KMS-11 (cell line): ENCODE measurements at regions not wholly inside any gene's neighbourhood (a gene's known extent, or its start where the extent isn't known, plus 50 kb on each side); places are given as distances from the start of the nearest gene placed in this dataset.

Experiments used
- H2AFZ ChIP-seq: fragments of 200-600 bp; sonication (generic); 2 replicates; pipeline ENCODE4 v1.6.1; 2016; ENCODE audit warnings: antibody characterized with exemption, mixed run types, low read depth
- H3K27ac ChIP-seq: fragments of 200-600 bp; sonication (generic); 2 replicates; pipeline ENCODE4 v1.6.1; 2016; ENCODE audit warnings: mild to moderate bottlenecking, mixed run types
- H3K27me3 ChIP-seq: fragments of 200-600 bp; sonication (generic); 2 replicates; pipeline ENCODE4 v1.6.1; 2017; ENCODE audit warnings: mild to moderate bottlenecking, low read depth, mixed run types, moderate library complexity; ENCODE audit not compliant: insufficient read depth
- H3K36me3 ChIP-seq: fragments of 200-600 bp; sonication (generic); 2 replicates; pipeline ENCODE4 v1.6.1; 2017; ENCODE audit warnings: mild to moderate bottlenecking, mixed run types; ENCODE audit not compliant: insufficient read depth
- H3K4me1 ChIP-seq: fragments of 200-600 bp; sonication (generic); 2 replicates; pipeline ENCODE4 v1.6.1; 2016; ENCODE audit warnings: mild to moderate bottlenecking, low read depth, mixed run types; ENCODE audit not compliant: poor library complexity, severe bottlenecking
- H3K4me2 ChIP-seq: fragments of 200-600 bp; sonication (generic); 2 replicates; pipeline ENCODE4 v1.7.0; 2016; ENCODE audit warnings: mild to moderate bottlenecking, mixed run types
- H3K4me3 ChIP-seq: fragments of 200-600 bp; sonication (generic); IDR thresholded peaks from 2 replicates; pipeline ENCODE4 v1.6.1; 2017; ENCODE audit warnings: low read depth, low read length, mixed read lengths; ENCODE audit not compliant: insufficient read depth
- H3K79me2 ChIP-seq: fragments of 200-600 bp; sonication (generic); 2 replicates; pipeline ENCODE4 v1.6.1; 2016; ENCODE audit warnings: low read depth, mixed run types; ENCODE audit not compliant: insufficient read depth
- H3K9ac ChIP-seq: fragments of 200-600 bp; sonication (generic); 2 replicates; pipeline ENCODE4 v1.6.1; 2016; ENCODE audit warnings: mild to moderate bottlenecking, mixed run types
- H4K20me1 ChIP-seq: fragments of 200-600 bp; sonication (generic); 2 replicates; pipeline ENCODE4 v1.6.1; 2016; ENCODE audit warnings: mild to moderate bottlenecking, mixed run types; ENCODE audit not compliant: insufficient read depth
- TF ChIP-seq, protein P1 (sequence below): fragments of 200-600 bp; sonication (generic); conservative IDR thresholded peaks from 2 replicates; pipeline ENCODE4 v1.6.1; 2017; ENCODE audit warnings: low read depth, mild to moderate bottlenecking, antibody characterized with exemption, low read length, moderate library complexity, mixed read lengths

DNA sequence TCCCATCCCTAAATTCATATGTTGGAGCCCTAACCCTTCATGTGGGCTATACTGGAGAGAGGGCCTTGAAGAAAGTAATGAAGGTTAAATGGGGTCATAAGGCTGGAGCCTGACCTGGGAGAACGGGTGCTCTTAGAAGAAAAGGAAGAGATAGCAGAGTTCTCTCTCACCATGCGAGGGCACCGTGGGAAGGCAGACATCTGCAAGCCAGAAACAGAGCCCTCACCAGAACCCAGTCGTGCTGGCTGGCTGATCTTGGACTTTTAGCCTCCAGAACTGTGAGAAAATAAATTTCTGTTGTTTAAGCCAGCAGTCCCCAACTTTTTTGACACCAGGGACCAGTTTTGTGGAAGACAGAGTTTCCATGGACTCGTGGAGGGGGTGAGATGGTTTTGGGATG lies 149.3 kb downstream of the ATP23 start:
- Histone ChIP-seq H2AFZ (no peak overlapping the region), H4K20me1 (no peaks in the 10 kb centered on the region), H3K4me2 (no peak overlapping the region), H3K36me3 (no peaks in the 10 kb centered on the region), H3K79me2 (no peaks in the 10 kb centered on the region), H3K4me3 (no peak overlapping the region), H3K27me3 (no peaks in the 10 kb centered on the region), H3K4me1 (no peaks in the 10 kb centered on the region), H3K9ac (no peak overlapping the region), H3K27ac (no peak overlapping the region)
- TF ChIP-seq, protein P1, sequence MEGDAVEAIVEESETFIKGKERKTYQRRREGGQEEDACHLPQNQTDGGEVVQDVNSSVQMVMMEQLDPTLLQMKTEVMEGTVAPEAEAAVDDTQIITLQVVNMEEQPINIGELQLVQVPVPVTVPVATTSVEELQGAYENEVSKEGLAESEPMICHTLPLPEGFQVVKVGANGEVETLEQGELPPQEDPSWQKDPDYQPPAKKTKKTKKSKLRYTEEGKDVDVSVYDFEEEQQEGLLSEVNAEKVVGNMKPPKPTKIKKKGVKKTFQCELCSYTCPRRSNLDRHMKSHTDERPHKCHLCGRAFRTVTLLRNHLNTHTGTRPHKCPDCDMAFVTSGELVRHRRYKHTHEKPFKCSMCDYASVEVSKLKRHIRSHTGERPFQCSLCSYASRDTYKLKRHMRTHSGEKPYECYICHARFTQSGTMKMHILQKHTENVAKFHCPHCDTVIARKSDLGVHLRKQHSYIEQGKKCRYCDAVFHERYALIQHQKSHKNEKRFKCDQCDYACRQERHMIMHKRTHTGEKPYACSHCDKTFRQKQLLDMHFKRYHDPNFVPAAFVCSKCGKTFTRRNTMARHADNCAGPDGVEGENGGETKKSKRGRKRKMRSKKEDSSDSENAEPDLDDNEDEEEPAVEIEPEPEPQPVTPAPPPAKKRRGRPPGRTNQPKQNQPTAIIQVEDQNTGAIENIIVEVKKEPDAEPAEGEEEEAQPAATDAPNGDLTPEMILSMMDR = no peak

DNA sequence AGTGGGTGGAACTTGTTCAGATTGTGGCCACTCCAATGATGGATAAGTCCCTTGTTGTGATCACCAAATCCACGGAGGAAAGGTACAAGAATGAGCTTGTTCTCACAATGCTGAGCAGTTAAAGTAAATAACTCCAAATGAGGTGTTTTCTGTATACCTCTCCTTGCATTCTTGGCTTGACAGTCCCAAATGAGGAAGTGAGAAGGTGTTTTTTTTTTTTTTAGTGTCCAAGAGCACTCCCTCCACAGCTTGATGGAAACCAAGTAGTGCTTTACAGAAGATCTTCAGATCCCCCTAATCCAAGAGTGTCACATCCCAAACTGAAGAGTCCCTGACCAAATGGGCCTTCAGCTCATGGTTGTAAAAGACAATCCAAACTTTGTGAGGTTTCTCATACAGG lies 153.6 kb downstream of the ATP23 start:
- Histone ChIP-seq H4K20me1 (no peaks in the 10 kb centered on the region), H2AFZ (no peak overlapping the region), H3K9ac (no peak overlapping the region), H3K36me3 (no peaks in the 10 kb centered on the region), H3K27me3 (no peaks in the 10 kb centered on the region), H3K4me2 (no peak overlapping the region), H3K4me3 (no peak overlapping the region), H3K4me1 (no peaks in the 10 kb centered on the region), H3K79me2 (no peaks in the 10 kb centered on the region), H3K27ac (no peak overlapping the region)
- TF ChIP-seq, protein P1 = no peak

DNA sequence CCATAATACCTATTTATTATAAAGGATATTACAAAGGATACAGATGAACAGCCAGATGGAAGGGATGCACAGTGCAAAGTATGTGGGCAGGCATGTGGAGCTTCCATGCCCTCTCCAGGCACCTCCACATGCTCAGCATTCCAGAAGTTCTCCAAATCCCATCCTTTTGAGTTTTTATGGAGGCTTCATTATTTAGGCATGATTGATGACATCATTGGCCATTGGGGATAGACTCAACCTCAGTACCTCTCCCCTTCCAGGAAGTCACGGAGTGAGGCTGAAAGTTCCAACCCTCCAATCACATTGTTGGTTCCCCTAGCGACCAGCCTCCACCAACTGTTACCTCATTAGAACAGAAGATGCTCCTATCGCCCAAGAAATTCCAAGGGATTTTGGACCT lies 156.4 kb downstream of the ATP23 start:
- H3K4me1 ChIP-seq = no peaks in the 10 kb centered on the region
- no peak overlapping the region for H3K27ac ChIP-seq
- no peaks in the 10 kb centered on the region for H4K20me1 ChIP-seq
- H3K27me3 ChIP-seq = no peaks in the 10 kb centered on the region
- no peak overlapping the region for H2AFZ ChIP-seq
- TF ChIP-seq, protein P1 = no peak
- no peak overlapping the region for H3K9ac ChIP-seq
- no peaks in the 10 kb centered on the region for H3K79me2 ChIP-seq
- H3K36me3 ChIP-seq = no peaks in the 10 kb centered on the region
- H3K4me2 ChIP-seq = no peak overlapping the region
- H3K4me3 ChIP-seq = no peak overlapping the region

- Histone ChIP-seq H4K20me1 (no peaks in the 10 kb centered on the region), H3K4me3 (no peak overlapping the region), H2AFZ (no peak overlapping the region), H3K9ac (no peak overlapping the region), H3K27me3 (no peaks in the 10 kb centered on the region), H3K79me2 (no peaks in the 10 kb centered on the region), H3K4me1 (no peaks in the 10 kb centered on the region), H3K27ac (no peak overlapping the region), H3K36me3 (no peaks in the 10 kb centered on the region), H3K4me2 (no peak overlapping the region)
- TF ChIP-seq, protein P1 = no peak
Observed at GRCh38 chr12:58099476-58099875, 158.1 kb downstream of the ATP23 start.
